A549 (cell line): ENCODE measurements at regions not wholly inside any gene's neighbourhood (a gene's known extent, or its start where the extent isn't known, plus 50 kb on each side); places are given as distances from the start of the nearest gene placed in this dataset.

Experiments
- ATAC-seq, 2 experiments: fragments of 200-7000 bp in 1 of 2; fragments of >200 bp in 1 of 2; cut with Nextera tagmentation in 1 of 2; cut with Tn5 transposase in 1 of 2; 3 replicates each; pipeline versions ENCODE4 v1.8.0 to v1.9.1; 2018 to 2020; ENCODE audit warnings: mild to moderate bottlenecking in 1 of 2, moderate library complexity in 1 of 2
- CTCF ChIA-PET: fragments of 300-600 bp; sonication (Branson Sonifier 250); formaldehyde crosslinking; extraction: SDS; loops from one replicate; lab custom pipeline; 2021; ENCODE audit warnings: antibody characterized with exemption, inconsistent platforms; lab: Yijun Ruan, JAX
- POLR2A ChIA-PET: fragments of 350-600 bp; formaldehyde crosslinking; extraction: SDS; loops from one replicate; lab custom pipeline; 2021; ENCODE audit warnings: antibody characterized with exemption, inconsistent platforms; lab: Yijun Ruan, JAX
- DNase-seq, 2 experiments: peaks; one replicate each; pipeline versions ENCODE4 v3.0.0 to v3.0.0-alpha.2; 2011 to 2016; ENCODE audit warnings: low read depth in 1 of 2, low spot score in 1 of 2
- FAIRE-seq: peaks from 2 replicates; lab custom pipeline; 2011; peaks lifted over from hg19 to GRCh38; lab: Jason Lieb, UNC
- H3K27ac ChIP-seq, 2 experiments: fragments of >200 bp; sonication (Bioruptor Twin); formaldehyde crosslinking; 3 replicates each; pipeline ENCODE4 v1.5.1; 2016 to 2017
- H3K4me1 ChIP-seq: fragments of >200 bp; sonication (Bioruptor Twin); formaldehyde crosslinking; 3 replicates; pipeline ENCODE4 v1.6.1; 2016
- H3K4me2 ChIP-seq: fragments of >200 bp; sonication (Bioruptor Twin); formaldehyde crosslinking; 3 replicates; pipeline ENCODE4 v1.6.1; 2016
- H3K4me3 ChIP-seq: fragments of >200 bp; sonication (Bioruptor Twin); formaldehyde crosslinking; 3 replicates; pipeline ENCODE4 v1.5.1; 2016
- H3K9me3 ChIP-seq: fragments of >200 bp; sonication (Bioruptor Twin); formaldehyde crosslinking; 3 replicates; pipeline ENCODE4 v1.6.1; 2016
- BHLHE40 ChIP-seq: IDR thresholded peaks from 2 replicates; pipeline ENCODE4 v1.6.1; 2012; ENCODE audit warnings: low read depth, low read length, inconsistent platforms
- CBX2 ChIP-seq: fragments of 200-600 bp; sonication (generic); IDR thresholded peaks from 2 replicates; pipeline ENCODE4 v1.6.1; 2016; ENCODE audit warnings: low read depth, mild to moderate bottlenecking, borderline replicate concordance
- CBX8 ChIP-seq: fragments of 200-600 bp; sonication (generic); IDR thresholded peaks from 2 replicates; pipeline ENCODE4 v1.6.1; 2016
- E2F6 ChIP-seq: IDR thresholded peaks from 2 replicates; pipeline ENCODE4 v1.6.1; 2012; ENCODE audit warnings: low read depth, borderline replicate concordance
- EHF ChIP-seq: fragments of 250-450 bp; sonication (Bioruptor Pico); IDR thresholded peaks from 2 replicates; pipeline ENCODE4 v1.5.0; 2020; ENCODE audit warnings: mild to moderate bottlenecking
- ELK1 ChIP-seq: fragments of 150-350 bp; IDR thresholded peaks from 2 replicates; pipeline ENCODE4 v1.6.1; 2014; ENCODE audit warnings: low read depth, mild to moderate bottlenecking, low read length
- EP300 ChIP-seq, 2 experiments: fragments of >200 bp; sonication (Bioruptor Twin); formaldehyde crosslinking; IDR thresholded peaks; 2 replicates in 1 of 2; 3 replicates in 1 of 2; pipeline ENCODE4 v1.6.1; 2016 to 2017
- ESRRA ChIP-seq: fragments of 150-350 bp; IDR thresholded peaks from 2 replicates; pipeline ENCODE4 v1.6.1; 2014; ENCODE audit warnings: mild to moderate bottlenecking, low read length, borderline replicate concordance
- FOSB ChIP-seq: fragments of 250-450 bp; sonication (Bioruptor Pico); IDR thresholded peaks from 2 replicates; pipeline ENCODE4 v1.5.0; 2020; ENCODE audit warnings: mild to moderate bottlenecking, moderate library complexity
- HES2 ChIP-seq: fragments of >200 bp; sonication (Bioruptor Twin); formaldehyde crosslinking; IDR thresholded peaks from 2 replicates; pipeline ENCODE4 v1.6.1; 2016
- JUNB ChIP-seq: fragments of >200 bp; sonication (Bioruptor Twin); formaldehyde crosslinking; IDR thresholded peaks from 2 replicates; pipeline ENCODE4 v1.6.1; 2016
- KDM1A ChIP-seq: fragments of 200-600 bp; sonication (generic); IDR thresholded peaks from 2 replicates; pipeline ENCODE4 v1.6.1; 2016; ENCODE audit warnings: low read depth, mild to moderate bottlenecking
- KDM5A ChIP-seq: fragments of 200-600 bp; sonication (generic); IDR thresholded peaks from 2 replicates; pipeline ENCODE4 v1.6.1; 2016; ENCODE audit warnings: antibody characterized with exemption, mild to moderate bottlenecking
- MAZ ChIP-seq: fragments of 150-350 bp; IDR thresholded peaks from 2 replicates; pipeline ENCODE4 v1.6.1; 2014; ENCODE audit warnings: antibody characterized with exemption, low read depth, low read length, borderline replicate concordance
- NFE2L2 ChIP-seq: fragments of 150-350 bp; conservative IDR thresholded peaks from 2 replicates; pipeline ENCODE4 v1.6.1; 2014; ENCODE audit warnings: low read length
- NR3C1 ChIP-seq: fragments of >200 bp; sonication (Bioruptor Twin); formaldehyde crosslinking; IDR thresholded peaks from 3 replicates; pipeline ENCODE4 v1.6.1; 2017
- RARB ChIP-seq: fragments of 250-450 bp; sonication (Bioruptor Pico); IDR thresholded peaks from 2 replicates; pipeline ENCODE4 v1.8.0; 2021; ENCODE audit warnings: mild to moderate bottlenecking, moderate library complexity
- REST ChIP-seq: fragments of 200-600 bp; sonication (generic); IDR thresholded peaks from 2 replicates; pipeline ENCODE4 v1.6.1; 2016; ENCODE audit warnings: antibody characterized with exemption, mild to moderate bottlenecking, moderate library complexity
- TFCP2L1 ChIP-seq: fragments of 250-450 bp; sonication (Bioruptor Pico); IDR thresholded peaks from 2 replicates; pipeline ENCODE4 v1.5.0; 2021; ENCODE audit warnings: mild to moderate bottlenecking
- ZFP36 ChIP-seq: fragments of 450-650 bp; IDR thresholded peaks from 2 replicates; pipeline ENCODE4 v1.6.1; 2014; ENCODE audit warnings: borderline replicate concordance; ENCODE audit not compliant: partially characterized antibody
- ZNF302 ChIP-seq: fragments of 250-450 bp; sonication (Bioruptor Pico); IDR thresholded peaks from 2 replicates; pipeline ENCODE4 v1.9.0; 2021; ENCODE audit warnings: inconsistent platforms, mild to moderate bottlenecking, moderate library complexity
- WGBS: methylation state at CpG from one replicate; pipeline ENCODE4 v1.1.6; 2017; ENCODE audit errors: missing lambda C conversion rate; 5-methylcytosine and 5-hydroxymethylcytosine counted together

- no peaks in the 10 kb centered on the region for H3K4me1 ChIP-seq
- TF ChIP-seq CBX8 (no peak), JUNB (no peak), FOSB (no peak), RARB (CRISPR knock-in tag) (no peak), KDM5A (no peak), E2F6 (no peak), TFCP2L1 (CRISPR knock-in tag) (no peak), CBX2 (no peak), MAZ (no peak), ELK1 (no peak), BHLHE40 (no peak), REST (no peak), HES2 (no peak), EHF (CRISPR knock-in tag) (no peak), ESRRA (no peak), NFE2L2 (no peak), EP300 (IDR thresholded peaks at IDR 0.05) (no peak), ZNF302 (CRISPR knock-in tag) (no peak)
- TF ChIP-seq, all 56 proteins: peak for 0
- no peak overlapping the region for H3K4me3 ChIP-seq
- ChIA-PET POLR2A (no interaction called here), CTCF (no interaction called here)
- ATAC-seq: no peak
- no peak overlapping the region for H3K4me2 ChIP-seq
- 16% methylated on average over 8 of the region's 8 CpGs for whole genome bisulfite sequencing
- no peak for DNase-seq
- no peaks in the 10 kb centered on the region for H3K9me3 ChIP-seq
- no peak for FAIRE-seq
- H3K27ac ChIP-seq: no peak overlapping the region
Observed at GRCh38 chr6:103000688-103001087, 1607.2 kb downstream of the GRIK2 start.

GRCh38 chr6:102995491-102995890, 1602.0 kb downstream of the GRIK2 start:
- ChIA-PET POLR2A (no interaction called here), CTCF (no interaction called here)
- DNase-seq (no peak), FAIRE-seq (no peak)
- TF ChIP-seq ZFP36 (no peak), KDM1A (no peak)
- TF ChIP-seq, all 56 proteins: peak for 0
- Histone ChIP-seq H3K9me3 (no peaks in the 10 kb centered on the region), H3K4me2 (no peak overlapping the region), H3K4me3 (no peak overlapping the region), H3K27ac (no peak overlapping the region), H3K4me1 (no peaks in the 10 kb centered on the region)
- ATAC-seq: no peak

GRCh38 chr6:102994866-102995265, 1601.4 kb downstream of the GRIK2 start:
- Histone ChIP-seq H3K9me3 (no peaks in the 10 kb centered on the region), H3K4me1 (no peaks in the 10 kb centered on the region), H3K4me3 (no peak overlapping the region), H3K27ac (no peak overlapping the region), H3K4me2 (no peak overlapping the region)
- 0% methylated on average over 1 of the region's 1 CpG for WGBS
- ChIA-PET POLR2A (no interaction called here), CTCF (no interaction called here)
- ATAC-seq: no peak
- FAIRE-seq: no peak
- TF ChIP-seq NR3C1: no peak
- no peak for DNase-seq
